GM06990 (cell line): ENCODE measurements at regions not wholly inside any gene's neighbourhood (a gene's known extent, or its start where the extent isn't known, plus 50 kb on each side); places are given as distances from the start of the nearest gene placed in this dataset.
"Not testable (repeated sequence)": the region's sequence is repeated elsewhere in the genome, so short reads cannot be mapped to it uniquely, and the experiment has no call there.

Source experiments
- DNase-seq: peaks from one replicate; pipeline ENCODE4 v3.0.0-alpha.2; 2011; ENCODE audit not compliant: insufficient read length; ENCODE audit errors: extremely low read depth
- H3K27me3 ChIP-seq: replicated peaks from 2 replicates; pipeline ENCODE4 v1.6.0; 2011; ENCODE audit warnings: low read length; ENCODE audit not compliant: control insufficient read depth, insufficient read depth
- H3K36me3 ChIP-seq: 2 replicates; pipeline ENCODE4 v1.5.1; 2011; ENCODE audit warnings: low read length; ENCODE audit not compliant: control insufficient read depth, insufficient read depth
- H3K4me3 ChIP-seq: replicated peaks from 2 replicates; pipeline ENCODE4 v1.5.1; 2011; ENCODE audit warnings: low read depth, mild to moderate bottlenecking, control low read depth, low read length
- CTCF ChIP-seq: IDR thresholded peaks from 2 replicates; pipeline ENCODE4 v1.5.1; 2011; ENCODE audit warnings: low read length, control low read depth, mild to moderate bottlenecking, inconsistent platforms; ENCODE audit not compliant: insufficient read depth, poor library complexity, severe bottlenecking

- no peaks in the 10 kb centered on the region for H3K36me3 ChIP-seq
- peaks cover 1% of the 10 kb centered on the region for H3K27me3 ChIP-seq
- no peak for DNase-seq
- no peak overlapping the region for H3K4me3 ChIP-seq
- no peak for TF ChIP-seq CTCF
Observed at GRCh38 chr7:142511801-142512200, 237.5 kb upstream of the PRSS1 start.

DNA sequence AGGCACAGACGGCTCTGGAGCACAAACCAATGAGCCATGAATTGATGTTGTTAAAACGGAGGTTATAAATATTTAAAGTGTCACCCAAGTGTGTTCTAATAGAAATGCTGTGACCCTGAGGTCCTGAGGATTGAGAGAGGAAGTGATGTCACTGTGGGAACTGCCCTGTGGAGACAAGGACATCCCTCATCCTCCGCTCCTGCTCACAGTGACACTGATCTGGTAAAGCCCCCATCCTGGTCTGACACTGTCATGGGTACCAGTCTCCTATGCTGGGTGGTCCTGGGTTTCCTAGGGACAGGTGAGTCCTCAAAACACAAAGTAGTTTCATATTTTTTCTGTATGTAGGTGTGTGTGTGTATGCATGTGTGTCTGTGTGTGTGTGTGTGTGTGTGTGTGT lies 237.9 kb upstream of the PRSS1 start:
- Histone ChIP-seq H3K4me3 (no peak overlapping the region), H3K27me3 (peaks cover 1% of the 10 kb centered on the region), H3K36me3 (no peaks in the 10 kb centered on the region)
- no peak for TF ChIP-seq CTCF
- DNase-seq = no peak

DNA sequence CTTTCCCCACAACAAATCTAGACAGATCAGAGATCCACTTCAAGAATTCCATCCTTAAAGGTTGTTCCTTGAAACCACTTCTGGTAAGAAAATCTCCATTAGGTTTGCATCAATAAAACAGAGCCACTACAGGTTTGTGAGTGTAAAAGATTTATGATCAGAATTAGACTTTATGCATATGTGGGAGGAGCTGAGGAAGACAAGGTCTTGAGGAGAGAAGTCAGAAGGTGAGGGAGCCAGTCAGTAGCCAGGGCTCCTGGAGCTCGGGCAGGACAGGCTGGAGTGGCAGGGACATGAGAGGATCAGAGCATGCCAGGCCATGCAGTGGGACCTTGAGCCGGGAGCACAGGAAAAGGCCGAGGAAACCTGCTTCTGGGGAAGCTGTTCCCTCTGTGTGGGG lies 240.0 kb upstream of the PRSS1 start:
- DNase-seq, H3K36me3 ChIP-seq, H3K27me3 ChIP-seq, H3K4me3 ChIP-seq: not testable (repeated sequence)

GRCh38 chr7:142508251-142508650 lies 241.0 kb upstream of the PRSS1 start:
- H3K36me3 ChIP-seq = no peaks in the 10 kb centered on the region
- DNase-seq = no peak
- TF ChIP-seq CTCF = no peak
- peaks cover 1% of the 10 kb centered on the region for H3K27me3 ChIP-seq
- H3K4me3 ChIP-seq = no peak overlapping the region

DNA sequence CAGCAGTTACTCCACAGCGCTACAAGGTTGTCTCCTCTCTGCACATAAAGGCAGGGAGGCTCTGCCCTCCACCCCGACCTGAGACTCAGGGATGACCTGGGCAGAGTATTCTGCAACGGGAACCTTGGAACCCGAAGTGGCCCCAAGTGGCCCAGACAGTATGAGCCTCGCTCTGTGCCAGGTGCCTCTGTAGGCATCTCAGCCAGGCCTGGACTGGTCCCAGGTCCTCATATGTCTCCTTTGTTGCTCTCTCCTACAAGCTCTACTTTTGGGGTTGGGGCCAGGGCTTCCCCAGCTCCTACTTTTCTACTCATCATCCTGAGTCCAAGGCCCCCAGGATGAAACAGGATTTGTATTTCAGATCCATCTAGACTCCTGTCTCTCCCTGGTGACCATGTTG lies 241.5 kb upstream of the PRSS1 start:
- no peak for TF ChIP-seq CTCF
- DNase-seq = no peak
- H3K27me3 ChIP-seq = peaks cover 1% of the 10 kb centered on the region
- H3K4me3 ChIP-seq = no peak overlapping the region
- no peaks in the 10 kb centered on the region for H3K36me3 ChIP-seq

DNA sequence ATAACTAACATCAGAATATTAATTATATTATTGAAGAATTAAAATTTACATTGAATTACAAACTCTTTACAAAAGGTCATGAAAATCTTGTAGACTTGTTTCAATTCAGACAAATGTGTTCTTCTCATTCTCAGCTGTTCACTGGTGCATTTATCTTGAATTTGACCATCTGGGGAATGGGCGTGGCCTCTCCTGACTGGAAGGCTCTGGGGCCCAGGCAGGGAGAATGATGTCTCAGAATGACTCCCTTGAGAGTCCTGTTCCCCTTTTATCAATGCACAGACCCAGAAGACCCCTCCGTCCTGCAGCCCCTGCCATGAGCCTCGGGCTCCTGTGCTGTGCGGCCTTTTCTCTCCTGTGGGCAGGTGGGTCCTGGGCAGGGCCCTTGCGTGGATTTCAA lies 242.2 kb upstream of the PRSS1 start:
- H3K27me3 ChIP-seq, DNase-seq, H3K4me3 ChIP-seq, H3K36me3 ChIP-seq: not testable (repeated sequence)

GRCh38 chr7:142506601-142507000 lies 242.7 kb upstream of the PRSS1 start:
- TF ChIP-seq CTCF = no peak
- Histone ChIP-seq H3K27me3 (no peaks in the 10 kb centered on the region; the same call in 1 of the 2 replicates), H3K36me3 (no peaks in the 10 kb centered on the region), H3K4me3 (no peak overlapping the region)
- no peak for DNase-seq

GRCh38 chr7:142503949-142504348 lies 245.3 kb upstream of the PRSS1 start:
- not testable (repeated sequence) for DNase-seq, H3K27me3 ChIP-seq

More at GRCh38 chr7:142503949-142504348, 245.3 kb upstream of the PRSS1 start:
- H3K4me3 ChIP-seq, H3K36me3 ChIP-seq: not testable (repeated sequence)
